HG03521 (cell line): ENCODE measurements at regions not wholly inside any gene's neighbourhood (a gene's known extent, or its start where the extent isn't known, plus 50 kb on each side); places are given as distances from the start of the nearest gene placed in this dataset.
"Not testable (repeated sequence)": the region's sequence is repeated elsewhere in the genome, so short reads cannot be mapped to it uniquely, and the experiment has no call there.

Experiments
- ATAC-seq: cut with Tn5 transposase; IDR thresholded peaks from one replicate; pipeline ENCODE4 v1.9.1; 2021; ENCODE audit warnings: mild to moderate bottlenecking, moderate library complexity; ENCODE audit not compliant: unreplicated experiment

- ATAC-seq: no peak
Measured at GRCh38 chr21:28311411-28312190, 681.1 kb downstream of the LTN1 start.

GRCh38 chr21:28310711-28311110 lies 682.0 kb downstream of the LTN1 start:
- no peak for ATAC-seq

- ATAC-seq: no peak
Measured at GRCh38 chr21:28310171-28310685, 682.4 kb downstream of the LTN1 start.

- ATAC-seq: no peak
Measured at GRCh38 chr21:28309596-28309995, 683.1 kb downstream of the LTN1 start.

GRCh38 chr21:28308516-28308915 lies 684.2 kb downstream of the LTN1 start:
- no peak for ATAC-seq

GRCh38 chr21:28299946-28300345 lies 692.7 kb downstream of the LTN1 start:
- ATAC-seq: no peak

GRCh38 chr21:28298251-28298672 lies 694.4 kb downstream of the LTN1 start:
- no peak for ATAC-seq

GRCh38 chr21:28294051-28294450 lies 698.6 kb downstream of the LTN1 start:
- no peak for ATAC-seq

- no peak for ATAC-seq
Measured at GRCh38 chr21:28283641-28284490, 708.8 kb downstream of the LTN1 start.

- no peak for ATAC-seq
Measured at GRCh38 chr21:28282833-28283232, 709.8 kb downstream of the LTN1 start.

- ATAC-seq: not testable (repeated sequence)
Measured at GRCh38 chr21:28281357-28281756, 711.3 kb downstream of the LTN1 start.

- no peak for ATAC-seq
Measured at GRCh38 chr21:28280611-28281010, 712.1 kb downstream of the LTN1 start.

GRCh38 chr21:28277324-28277723 lies 715.4 kb downstream of the LTN1 start:
- ATAC-seq: no peak

GRCh38 chr21:28272272-28272992 lies 720.2 kb downstream of the LTN1 start:
- ATAC-seq: no peak

- no peak for ATAC-seq
Measured at GRCh38 chr21:28269173-28269572, 723.5 kb downstream of the LTN1 start.

GRCh38 chr21:28268685-28269084 lies 724.0 kb downstream of the LTN1 start:
- no peak for ATAC-seq

GRCh38 chr21:28267449-28267848 lies 725.2 kb downstream of the LTN1 start:
- ATAC-seq: no peak

- ATAC-seq: no peak
Measured at GRCh38 chr21:28266061-28266460, 726.6 kb downstream of the LTN1 start.

- no peak for ATAC-seq
Measured at GRCh38 chr21:28263974-28264373, 728.7 kb downstream of the LTN1 start.

- no peak for ATAC-seq
Measured at GRCh38 chr21:28261298-28261697, 731.4 kb downstream of the LTN1 start.

GRCh38 chr21:28257276-28257675 lies 735.4 kb downstream of the LTN1 start:
- no peak for ATAC-seq
